ENCODE measurements at regions not wholly inside any gene's neighbourhood (a gene's known extent, or its start where the extent isn't known, plus 50 kb on each side); places are given as distances from the start of the nearest gene placed in this dataset.

GRCh38 chr2:129479892-129480291 is 499.6 kb upstream of the RAB6C start:
- Histone ChIP-seq H3K9me3 (ENCODE audit: control insufficient read depth, insufficient read depth, low read length) (no peaks in the 10 kb centered on the region), H3K27ac (ENCODE audit: low read depth, low read length) (no peak overlapping the region), H3K4me1 (ENCODE audit: control insufficient read depth, insufficient read depth, low read length) (peaks cover 11% of the 10 kb centered on the region; the same call in 1 of the 2 replicates), H3K36me3 (ENCODE audit: control insufficient read depth, insufficient read depth, low read length) (no peaks in the 10 kb centered on the region), H3K27me3 (ENCODE audit: control insufficient read depth, insufficient read depth, low read length) (no peaks in the 10 kb centered on the region), H3K4me3 (ENCODE audit: low read depth, low read length) (no peak overlapping the region), H3K9ac (ENCODE audit: low read depth, low read length) (no peak overlapping the region)

GRCh38 chr2:129480790-129481189 is 498.7 kb upstream of the RAB6C start:
- Histone ChIP-seq H3K4me3 (ENCODE audit: low read depth, low read length) (no peak overlapping the region), H3K9ac (ENCODE audit: low read depth, low read length) (no peak overlapping the region), H3K4me1 (ENCODE audit: control insufficient read depth, insufficient read depth, low read length) (peaks cover 11% of the 10 kb centered on the region; the same call in 1 of the 2 replicates), H3K9me3 (ENCODE audit: control insufficient read depth, insufficient read depth, low read length) (no peaks in the 10 kb centered on the region), H3K27ac (ENCODE audit: low read depth, low read length) (no peak overlapping the region), H3K27me3 (ENCODE audit: control insufficient read depth, insufficient read depth, low read length) (no peaks in the 10 kb centered on the region), H3K36me3 (ENCODE audit: control insufficient read depth, insufficient read depth, low read length) (no peaks in the 10 kb centered on the region)

- H3K27me3 ChIP-seq (ENCODE audit: control insufficient read depth, insufficient read depth, low read length) = no peaks in the 10 kb centered on the region
- H3K9me3 ChIP-seq (ENCODE audit: control insufficient read depth, insufficient read depth, low read length) = no peaks in the 10 kb centered on the region
- peaks cover 11% of the 10 kb centered on the region; the same call in 1 of the 2 replicates for H3K4me1 ChIP-seq (ENCODE audit: control insufficient read depth, insufficient read depth, low read length)
- H3K4me3 ChIP-seq (ENCODE audit: low read depth, low read length) = no peak overlapping the region
- no peak overlapping the region for H3K27ac ChIP-seq (ENCODE audit: low read depth, low read length)
- H3K36me3 ChIP-seq (ENCODE audit: control insufficient read depth, insufficient read depth, low read length) = no peaks in the 10 kb centered on the region
- H3K9ac ChIP-seq (ENCODE audit: low read depth, low read length) = no peak overlapping the region
Observed at GRCh38 chr2:129481306-129482219, 497.9 kb upstream of the RAB6C start.

GRCh38 chr2:129482626-129483025 is 496.8 kb upstream of the RAB6C start:
- H3K27ac ChIP-seq (ENCODE audit: low read depth, low read length) = no peak overlapping the region
- H3K9ac ChIP-seq (ENCODE audit: low read depth, low read length) = no peak overlapping the region
- no peaks in the 10 kb centered on the region for H3K36me3 ChIP-seq (ENCODE audit: control insufficient read depth, insufficient read depth, low read length)
- no peaks in the 10 kb centered on the region for H3K27me3 ChIP-seq (ENCODE audit: control insufficient read depth, insufficient read depth, low read length)
- no peaks in the 10 kb centered on the region for H3K9me3 ChIP-seq (ENCODE audit: control insufficient read depth, insufficient read depth, low read length)
- H3K4me1 ChIP-seq (ENCODE audit: control insufficient read depth, insufficient read depth, low read length) = peaks cover 11% of the 10 kb centered on the region; the same call in 1 of the 2 replicates
- H3K4me3 ChIP-seq (ENCODE audit: low read depth, low read length) = no peak overlapping the region

- H3K27me3 ChIP-seq (ENCODE audit: control insufficient read depth, insufficient read depth, low read length) = no peaks in the 10 kb centered on the region
- H3K9me3 ChIP-seq (ENCODE audit: control insufficient read depth, insufficient read depth, low read length) = no peaks in the 10 kb centered on the region
- H3K36me3 ChIP-seq (ENCODE audit: control insufficient read depth, insufficient read depth, low read length) = no peaks in the 10 kb centered on the region
- no peak overlapping the region for H3K27ac ChIP-seq (ENCODE audit: low read depth, low read length)
- peaks cover 11% of the 10 kb centered on the region; the same call in 1 of the 2 replicates for H3K4me1 ChIP-seq (ENCODE audit: control insufficient read depth, insufficient read depth, low read length)
- no peak overlapping the region for H3K9ac ChIP-seq (ENCODE audit: low read depth, low read length)
- H3K4me3 ChIP-seq (ENCODE audit: low read depth, low read length) = no peak overlapping the region
Observed at GRCh38 chr2:129483366-129483765, 496.1 kb upstream of the RAB6C start.

- Histone ChIP-seq H3K9ac (ENCODE audit: low read depth, low read length) (no peak overlapping the region), H3K36me3 (ENCODE audit: control insufficient read depth, insufficient read depth, low read length) (no peaks in the 10 kb centered on the region), H3K4me3 (ENCODE audit: low read depth, low read length) (no peak overlapping the region)
Observed at GRCh38 chr2:129484999-129485897, 494.2 kb upstream of the RAB6C start.

GRCh38 chr2:129488376-129488775 is 491.1 kb upstream of the RAB6C start:
- H3K27ac ChIP-seq (ENCODE audit: low read depth, low read length) = no peak overlapping the region
- H3K4me3 ChIP-seq (ENCODE audit: low read depth, low read length) = no peak overlapping the region
- no peaks in the 10 kb centered on the region for H3K36me3 ChIP-seq (ENCODE audit: control insufficient read depth, insufficient read depth, low read length)
- no peak overlapping the region for H3K9ac ChIP-seq (ENCODE audit: low read depth, low read length)
- no peaks in the 10 kb centered on the region for H3K27me3 ChIP-seq (ENCODE audit: control insufficient read depth, insufficient read depth, low read length)
- H3K4me1 ChIP-seq (ENCODE audit: control insufficient read depth, insufficient read depth, low read length) = no peaks in the 10 kb centered on the region
- H3K9me3 ChIP-seq (ENCODE audit: control insufficient read depth, insufficient read depth, low read length) = no peaks in the 10 kb centered on the region

More at GRCh38 chr2:129484999-129485897, 494.2 kb upstream of the RAB6C start:
- H3K27ac ChIP-seq (ENCODE audit: low read depth, low read length) = no peak overlapping the region
- peaks cover 3% of the 10 kb centered on the region; the same call in 1 of the 2 replicates for H3K4me1 ChIP-seq (ENCODE audit: control insufficient read depth, insufficient read depth, low read length)
- no peaks in the 10 kb centered on the region for H3K9me3 ChIP-seq (ENCODE audit: control insufficient read depth, insufficient read depth, low read length)
- no peaks in the 10 kb centered on the region for H3K27me3 ChIP-seq (ENCODE audit: control insufficient read depth, insufficient read depth, low read length)

- no peak overlapping the region for H3K27ac ChIP-seq (ENCODE audit: low read depth, low read length)
- H3K27me3 ChIP-seq (ENCODE audit: control insufficient read depth, insufficient read depth, low read length) = no peaks in the 10 kb centered on the region
- H3K4me1 ChIP-seq (ENCODE audit: control insufficient read depth, insufficient read depth, low read length) = no peaks in the 10 kb centered on the region
- no peaks in the 10 kb centered on the region for H3K36me3 ChIP-seq (ENCODE audit: control insufficient read depth, insufficient read depth, low read length)
- no peaks in the 10 kb centered on the region for H3K9me3 ChIP-seq (ENCODE audit: control insufficient read depth, insufficient read depth, low read length)
- no peak overlapping the region for H3K4me3 ChIP-seq (ENCODE audit: low read depth, low read length)
- no peak overlapping the region for H3K9ac ChIP-seq (ENCODE audit: low read depth, low read length)
Observed at GRCh38 chr2:129490641-129491040, 488.8 kb upstream of the RAB6C start.

- Histone ChIP-seq H3K27me3 (ENCODE audit: control insufficient read depth, insufficient read depth, low read length) (no peaks in the 10 kb centered on the region), H3K36me3 (ENCODE audit: control insufficient read depth, insufficient read depth, low read length) (no peaks in the 10 kb centered on the region), H3K9me3 (ENCODE audit: control insufficient read depth, insufficient read depth, low read length) (no peaks in the 10 kb centered on the region), H3K9ac (ENCODE audit: low read depth, low read length) (no peak overlapping the region), H3K4me1 (ENCODE audit: control insufficient read depth, insufficient read depth, low read length) (no peaks in the 10 kb centered on the region), H3K27ac (ENCODE audit: low read depth, low read length) (no peak overlapping the region), H3K4me3 (ENCODE audit: low read depth, low read length) (no peak overlapping the region)
Observed at GRCh38 chr2:129491308-129491707, 488.2 kb upstream of the RAB6C start.

- H3K27me3 ChIP-seq (ENCODE audit: control insufficient read depth, insufficient read depth, low read length) = no peaks in the 10 kb centered on the region
- no peak overlapping the region for H3K27ac ChIP-seq (ENCODE audit: low read depth, low read length)
- no peaks in the 10 kb centered on the region for H3K9me3 ChIP-seq (ENCODE audit: control insufficient read depth, insufficient read depth, low read length)
- H3K4me1 ChIP-seq (ENCODE audit: control insufficient read depth, insufficient read depth, low read length) = no peaks in the 10 kb centered on the region
- no peak overlapping the region for H3K9ac ChIP-seq (ENCODE audit: low read depth, low read length)
- no peaks in the 10 kb centered on the region for H3K36me3 ChIP-seq (ENCODE audit: control insufficient read depth, insufficient read depth, low read length)
- H3K4me3 ChIP-seq (ENCODE audit: low read depth, low read length) = no peak overlapping the region
Observed at GRCh38 chr2:129492548-129492947, 486.9 kb upstream of the RAB6C start.
